Smooth muscle cell of the brain vasculature (primary cell): ENCODE measurements at regions not wholly inside any gene's neighbourhood (a gene's known extent, or its start where the extent isn't known, plus 50 kb on each side); places are given as distances from the start of the nearest gene placed in this dataset.

Source experiments
- DNase-seq: peaks from one replicate; pipeline ENCODE4 v3.0.0-alpha.2; 2012; ENCODE audit warnings: low read depth, low spot score

DNA sequence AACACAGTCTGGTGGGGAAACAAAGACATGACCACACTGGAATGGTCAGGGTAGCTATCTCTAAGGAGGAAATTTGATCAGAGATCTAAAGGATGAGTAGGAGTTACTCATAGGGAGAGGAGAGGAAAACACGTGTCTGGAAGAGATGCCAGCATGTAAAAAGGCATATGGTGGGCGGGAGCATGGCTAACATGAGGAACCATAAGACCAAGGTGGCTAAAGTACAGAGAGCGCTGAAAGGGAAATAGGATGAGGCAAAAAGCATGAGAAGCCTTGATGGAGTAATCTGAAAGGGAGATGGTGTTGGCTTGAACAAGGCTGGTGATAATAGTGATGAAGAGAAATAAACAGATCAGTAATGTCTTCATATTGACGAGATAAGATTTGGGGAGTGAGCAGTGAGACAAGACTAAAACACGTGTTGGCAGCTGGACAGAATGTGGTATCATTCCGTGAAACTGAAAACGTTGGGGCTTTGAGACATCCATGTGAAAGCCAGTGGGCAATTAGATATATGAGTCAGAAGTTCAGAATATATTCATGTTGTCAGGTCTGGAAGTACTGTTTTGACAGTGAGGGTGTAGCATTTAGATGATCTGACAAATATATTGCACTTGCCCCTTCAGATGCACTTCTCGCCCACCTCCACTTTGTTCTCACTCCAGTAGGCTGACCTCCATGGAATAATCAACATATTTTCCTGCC, 209.1 kb upstream of the KCNN2 start:
- DNase-seq = no peak

DNA sequence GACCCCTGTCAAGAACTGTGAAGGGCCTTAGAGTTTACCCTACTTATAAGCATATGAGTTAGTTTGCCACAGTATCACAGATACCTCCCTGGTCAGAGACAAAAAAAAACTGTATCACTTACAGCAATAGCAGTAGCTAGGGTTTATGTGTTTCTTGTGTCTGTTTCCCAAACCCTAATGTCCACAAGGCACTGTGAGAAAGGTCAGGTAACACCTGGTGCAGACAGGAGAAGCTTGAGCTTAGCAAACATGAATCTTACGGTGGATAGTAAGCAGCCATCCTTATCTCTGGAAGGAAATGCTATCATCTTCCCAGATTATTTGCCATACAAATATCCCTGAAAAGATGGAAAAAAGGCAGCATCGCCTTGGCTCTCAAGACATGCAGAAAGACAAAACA, 208.5 kb upstream of the KCNN2 start:
- no peak for DNase-seq

DNA sequence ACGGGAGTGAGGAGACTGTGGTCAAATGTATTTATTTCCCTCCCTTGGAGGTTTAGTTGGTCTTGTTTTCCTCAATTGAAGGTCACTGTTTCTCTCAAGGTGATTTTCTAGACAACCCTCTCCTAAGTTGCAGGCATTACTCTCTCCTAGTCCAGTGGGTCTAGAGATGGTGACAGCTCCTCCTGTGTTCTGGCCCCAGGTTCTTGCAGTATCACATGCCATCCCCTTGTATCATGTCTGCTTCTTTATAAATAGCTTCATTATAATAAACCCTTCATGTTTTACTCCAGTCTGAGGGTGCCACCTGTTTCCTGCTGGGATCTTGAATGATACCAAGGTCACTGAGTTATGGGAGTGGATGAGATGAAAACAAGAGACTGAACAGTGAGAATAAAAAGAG, 208.0 kb upstream of the KCNN2 start:
- no peak for DNase-seq

DNA sequence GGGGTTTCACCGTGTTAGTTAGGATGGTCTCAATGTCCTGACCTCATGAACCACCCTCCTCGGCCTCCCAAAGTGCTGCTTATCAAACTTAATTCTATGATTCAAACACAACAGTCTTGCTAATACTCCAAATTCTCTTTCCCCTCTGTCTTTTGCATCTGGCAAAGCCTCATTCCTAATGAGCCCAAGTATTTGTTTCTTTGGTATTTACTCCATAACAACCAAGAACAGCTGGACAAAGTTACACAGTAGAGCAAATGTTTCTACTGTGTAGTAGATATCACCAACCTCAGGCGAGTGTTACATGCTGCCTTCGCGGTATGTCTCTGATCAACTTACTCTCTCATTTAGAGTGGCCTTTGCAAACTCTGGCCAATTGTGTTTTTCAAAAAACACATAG, 195.8 kb upstream of the KCNN2 start:
- DNase-seq = no peak

DNA sequence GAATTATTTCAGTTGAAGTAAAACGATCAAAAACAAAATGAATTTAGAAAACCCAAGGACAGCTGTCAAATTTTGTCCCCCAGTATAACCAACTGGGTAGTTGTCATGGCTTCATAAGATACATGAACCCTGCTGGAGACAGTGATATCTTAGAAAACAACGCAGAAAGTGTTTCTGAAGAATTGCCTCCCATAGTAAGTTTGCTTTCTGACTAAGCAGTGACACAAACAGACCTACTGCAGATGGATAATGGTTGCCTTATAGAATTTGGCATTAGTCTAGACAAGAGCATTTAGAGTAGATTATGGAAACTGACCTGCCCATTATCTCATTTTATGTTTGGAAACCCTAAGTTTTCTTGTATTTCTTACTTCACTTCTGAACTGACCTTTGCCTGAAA, 187.7 kb upstream of the KCNN2 start:
- DNase-seq = no peak

DNA sequence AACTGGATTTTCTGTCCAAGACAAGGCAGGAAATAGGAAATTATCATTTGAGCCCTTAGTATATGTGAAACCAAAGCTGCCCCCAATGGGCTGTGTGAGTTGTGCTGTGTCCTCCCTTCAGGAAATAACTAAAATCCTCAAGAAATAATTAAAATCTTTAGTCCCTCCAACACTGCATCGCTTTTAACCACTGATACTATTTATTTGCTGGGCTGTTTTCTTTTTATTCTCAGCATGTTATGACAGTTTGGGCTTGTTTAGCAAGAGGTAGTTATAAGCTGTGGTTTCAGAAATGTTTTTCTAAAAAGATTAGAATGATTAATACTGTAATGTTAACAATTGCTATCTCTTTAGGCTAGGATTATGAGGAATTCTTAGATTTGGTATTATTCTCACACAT, 187.0 kb upstream of the KCNN2 start:
- DNase-seq = no peak

DNA sequence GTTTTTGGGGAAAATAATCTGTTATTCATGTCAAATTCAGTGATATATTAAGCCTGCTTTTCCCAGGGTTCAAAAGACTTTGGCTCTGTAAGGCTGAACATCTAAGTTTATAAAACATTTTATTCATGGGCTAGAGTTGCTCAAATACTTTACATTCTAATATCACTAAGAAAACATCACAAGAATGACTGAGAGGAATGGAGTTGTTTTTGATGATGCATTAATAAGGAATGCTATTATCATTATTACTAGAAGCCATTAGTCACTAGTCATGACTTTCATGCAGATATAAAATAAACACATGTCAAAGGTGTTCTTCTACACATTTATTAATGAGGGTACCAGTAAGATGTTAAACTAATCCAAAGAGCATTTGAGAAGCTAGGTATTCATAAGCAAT, 185.5 kb upstream of the KCNN2 start:
- DNase-seq = no peak

DNA sequence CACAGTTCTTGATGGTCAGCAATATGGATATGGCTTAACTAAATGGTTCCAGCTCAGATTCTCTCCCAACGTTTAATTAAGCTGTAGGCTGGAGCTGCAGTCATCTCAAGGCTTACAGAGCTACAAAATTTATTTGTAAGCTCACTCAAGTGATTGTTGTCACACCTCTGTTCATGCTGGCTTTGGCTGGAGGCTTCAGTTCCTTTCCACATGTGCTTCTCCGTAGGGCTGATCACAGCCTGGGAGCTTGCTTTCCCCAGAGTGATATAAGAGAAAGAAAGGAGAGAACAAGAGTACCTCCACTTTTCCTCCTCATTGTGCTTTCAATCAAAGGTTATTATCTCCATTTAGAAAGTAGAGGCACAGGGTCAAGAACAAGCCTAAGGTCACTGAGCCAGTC, 182.7 kb upstream of the KCNN2 start:
- no peak for DNase-seq

DNA sequence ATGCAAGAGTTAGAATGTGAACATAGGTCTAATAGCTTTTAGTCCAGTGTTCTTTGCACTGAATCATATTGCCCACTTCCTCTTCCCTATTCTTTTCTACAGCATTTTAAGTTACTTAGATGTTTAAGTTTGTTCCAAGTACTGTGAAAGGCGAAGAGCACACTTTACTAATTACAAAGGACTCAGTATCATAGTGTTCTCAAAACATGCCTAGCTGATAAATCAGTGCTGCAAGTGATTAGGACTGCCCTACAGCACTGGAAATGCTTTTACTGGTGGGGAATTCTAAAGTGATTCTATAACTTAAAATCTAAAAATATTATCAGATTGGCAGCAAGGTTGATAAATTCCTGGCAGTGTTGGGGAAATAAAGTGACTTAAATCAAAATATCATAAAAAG, 177.9 kb upstream of the KCNN2 start:
- DNase-seq = no peak

DNA sequence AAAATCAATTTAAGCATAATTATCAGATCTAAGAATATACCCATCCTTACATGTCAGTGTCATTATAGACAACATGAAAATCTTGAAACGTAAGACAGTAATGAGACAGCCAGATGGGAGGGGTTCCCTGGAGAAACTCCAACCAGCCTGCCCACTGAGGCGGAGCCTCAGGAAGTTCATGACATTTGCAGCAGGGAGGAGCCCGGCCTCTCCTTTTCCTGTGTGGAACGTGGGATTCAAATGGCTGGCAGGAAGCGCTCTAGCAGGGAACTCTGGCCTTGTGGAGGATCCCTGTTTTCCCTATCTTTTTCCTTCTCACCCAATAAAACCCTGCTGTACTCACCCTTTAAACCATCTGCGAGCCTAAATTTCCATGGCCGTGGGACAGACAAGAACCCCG, 176.6 kb upstream of the KCNN2 start:
- no peak for DNase-seq

DNA sequence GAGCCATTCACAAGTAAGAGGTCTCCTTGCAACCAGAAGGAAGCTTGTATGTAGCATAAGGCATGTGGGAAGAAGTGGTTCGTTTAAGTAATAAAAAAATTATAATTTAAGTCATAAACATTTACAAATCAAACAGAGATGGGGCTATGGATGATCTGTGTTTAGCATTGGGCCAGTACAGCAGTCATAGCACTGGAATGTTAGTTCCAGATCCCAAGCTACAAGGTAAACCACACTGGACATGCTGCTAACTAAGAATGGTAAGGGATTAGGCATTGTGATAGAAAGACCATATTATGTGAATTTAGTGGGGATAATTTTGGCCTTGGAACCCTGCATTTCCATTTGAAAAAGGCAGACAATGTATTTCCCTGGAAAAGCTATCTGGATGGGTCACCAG, 170.4 kb upstream of the KCNN2 start:
- DNase-seq = no peak

DNA sequence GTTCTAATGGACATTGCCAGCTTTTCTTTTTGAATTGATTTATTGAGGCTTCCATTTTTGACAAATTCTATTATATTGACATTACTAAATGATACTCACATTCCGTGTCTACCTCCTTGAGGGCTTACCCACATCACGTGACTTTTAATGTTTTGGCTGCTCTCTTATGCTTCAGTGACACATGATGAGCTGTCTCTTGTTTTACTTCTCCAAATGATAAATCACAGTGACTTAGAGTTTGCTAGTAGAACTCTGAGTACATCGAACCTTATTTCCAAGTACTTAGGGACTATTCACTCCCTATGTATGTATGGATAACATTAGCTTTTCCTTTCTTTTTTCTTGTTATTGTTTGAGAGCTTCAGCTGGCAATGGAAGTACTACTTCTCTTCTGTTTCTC, 169.8 kb upstream of the KCNN2 start:
- no peak for DNase-seq

DNA sequence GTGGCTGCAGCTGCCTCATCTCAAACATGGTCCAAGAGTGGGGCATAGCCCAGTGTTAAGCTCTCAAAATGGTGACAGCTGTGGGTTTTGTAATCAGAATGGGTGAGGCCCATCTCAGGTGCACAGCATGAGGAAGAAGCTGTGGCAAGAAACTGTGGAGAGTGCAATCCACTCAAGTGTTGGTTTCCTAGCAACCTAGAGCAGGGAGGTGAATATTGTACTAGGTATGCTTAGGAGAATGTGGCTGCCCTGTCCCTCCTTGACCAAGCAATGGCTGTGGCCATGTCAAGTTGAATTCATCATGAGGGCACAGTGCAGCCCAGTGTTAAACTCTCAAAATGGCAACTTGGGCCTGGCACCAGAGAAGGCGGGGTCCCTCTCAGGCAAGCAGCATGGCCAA, 160.5 kb upstream of the KCNN2 start:
- DNase-seq = no peak

DNA sequence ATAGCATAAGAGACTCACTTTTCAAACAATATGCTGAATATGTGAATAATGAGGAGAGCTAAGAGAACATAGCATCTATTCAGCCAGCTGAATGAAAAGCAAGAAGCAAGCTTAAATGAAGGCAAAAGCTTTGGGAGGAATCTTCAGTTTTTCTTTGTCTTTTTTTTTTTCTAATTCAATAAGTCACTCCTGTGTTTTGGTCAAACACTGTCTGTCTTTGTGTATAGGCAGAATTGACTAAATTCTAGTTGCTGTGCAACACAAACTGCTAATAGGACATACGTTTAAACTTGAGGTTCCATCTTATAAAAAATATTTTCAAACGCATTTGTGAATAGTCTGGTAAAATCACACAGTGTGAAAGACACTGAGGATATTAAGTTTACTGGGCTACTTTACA, 156.9 kb upstream of the KCNN2 start:
- no peak for DNase-seq

DNA sequence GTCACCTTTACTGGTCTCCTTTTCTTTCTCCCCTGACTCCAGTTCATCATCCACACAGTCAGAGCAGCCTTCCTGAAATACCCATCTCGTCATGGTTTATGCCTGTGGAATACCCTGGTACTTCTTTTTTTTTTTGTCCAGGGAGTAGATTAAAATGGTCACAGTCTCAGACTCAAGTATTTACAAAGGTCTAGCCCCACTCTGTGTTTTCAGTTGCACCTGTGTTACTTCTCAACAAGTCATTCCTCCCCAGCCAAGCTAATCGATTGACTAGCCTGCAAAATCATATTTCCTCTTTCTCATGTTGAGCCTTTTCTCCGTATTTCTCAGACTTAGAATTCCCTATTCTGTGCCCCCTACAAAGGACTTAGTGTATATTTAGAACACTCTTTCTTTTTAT, 155.2 kb upstream of the KCNN2 start:
- DNase-seq = no peak

DNA sequence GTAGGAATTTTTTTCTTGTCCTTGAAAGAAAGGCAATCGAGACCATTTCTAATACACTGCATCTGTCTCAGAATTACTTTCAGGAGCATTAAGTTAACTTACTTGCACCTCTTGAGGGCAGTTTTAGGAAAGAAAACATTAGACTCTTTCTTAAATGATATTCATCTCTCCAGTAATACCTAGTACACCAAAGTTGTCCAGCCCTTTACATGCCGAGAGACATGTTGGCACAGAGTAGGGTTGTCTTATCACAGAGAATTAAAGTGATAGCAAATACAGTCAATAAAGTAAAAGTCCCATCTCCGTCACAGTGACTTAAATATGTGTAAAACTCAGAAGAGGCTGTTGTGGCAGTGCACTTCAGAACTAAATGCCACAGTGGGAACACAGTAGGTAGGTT, 154.3 kb upstream of the KCNN2 start:
- no peak for DNase-seq

DNA sequence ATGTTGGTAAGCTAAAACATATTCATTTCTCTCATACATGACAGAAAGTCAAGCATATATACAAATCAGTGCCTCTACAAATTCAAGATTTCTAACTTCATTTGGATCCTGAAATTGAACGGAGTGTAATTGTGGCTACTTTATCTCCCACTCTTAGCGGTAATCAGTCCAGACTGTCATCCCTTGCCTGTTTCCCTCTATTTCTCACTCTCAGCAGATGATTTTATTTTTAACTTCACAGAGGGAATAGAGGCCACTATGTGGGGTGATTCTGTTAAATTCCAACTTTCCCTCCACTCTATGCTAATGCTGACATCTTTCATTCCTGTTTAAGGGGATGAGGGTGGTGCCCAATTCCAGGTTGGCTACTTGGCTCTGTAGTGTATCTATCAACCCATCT, 153.8 kb upstream of the KCNN2 start:
- DNase-seq = no peak

DNA sequence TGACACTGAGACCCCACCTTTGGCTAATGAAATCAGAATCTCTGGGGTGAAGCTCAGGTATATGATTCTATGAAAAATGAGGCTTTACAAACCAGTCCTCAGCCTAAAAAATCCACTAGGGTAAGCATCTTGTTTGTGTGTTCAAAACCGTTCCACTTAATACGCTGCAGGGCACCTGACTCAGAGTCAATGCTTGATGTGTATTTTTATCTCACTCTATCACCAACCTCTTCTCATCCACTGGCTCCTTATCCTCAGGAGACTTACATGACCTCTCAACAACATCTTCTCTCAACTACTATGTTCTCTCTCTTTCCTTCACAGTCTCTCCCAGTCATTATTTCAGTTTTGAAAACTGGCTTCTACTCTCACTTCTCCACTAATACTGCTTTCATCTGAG, 153.3 kb upstream of the KCNN2 start:
- no peak for DNase-seq

DNA sequence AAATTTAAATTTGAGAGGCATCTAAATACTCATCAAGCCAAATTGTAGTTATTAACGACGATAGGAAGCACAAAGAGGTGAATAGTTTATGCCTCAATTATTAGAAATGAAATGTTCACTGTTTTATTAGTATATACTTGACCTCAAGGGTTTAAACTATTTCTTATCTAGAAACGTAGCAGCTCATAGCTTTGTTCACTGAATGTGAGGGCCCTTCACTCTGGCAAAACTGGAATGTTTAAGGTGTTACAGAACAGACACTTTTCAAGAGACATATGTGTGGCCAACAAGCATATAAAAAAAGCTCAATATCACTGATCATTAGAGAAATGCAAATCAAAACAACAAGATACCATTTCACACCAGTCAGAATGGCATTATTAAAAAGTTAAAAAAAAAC, 151.2 kb upstream of the KCNN2 start:
- DNase-seq = no peak

DNA sequence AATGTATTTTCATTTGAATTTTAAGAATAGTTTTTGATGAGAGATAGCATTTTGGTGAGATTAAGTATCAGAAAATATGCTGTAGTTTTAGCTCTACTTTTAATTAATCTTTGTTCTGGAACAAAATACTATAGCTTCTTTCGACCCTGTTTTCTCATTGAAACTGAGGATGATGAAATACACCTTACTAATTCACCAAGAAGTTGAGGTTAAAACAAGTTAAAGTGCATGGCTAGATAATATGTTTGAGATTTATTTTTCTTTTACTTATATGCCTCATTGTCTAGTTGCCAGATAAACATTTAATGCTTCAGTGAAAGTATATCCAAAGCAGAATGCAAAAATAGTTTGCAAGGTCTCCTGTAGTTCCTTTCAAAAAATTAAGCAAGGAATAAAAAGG, 140.1 kb upstream of the KCNN2 start:
- DNase-seq = no peak

DNA sequence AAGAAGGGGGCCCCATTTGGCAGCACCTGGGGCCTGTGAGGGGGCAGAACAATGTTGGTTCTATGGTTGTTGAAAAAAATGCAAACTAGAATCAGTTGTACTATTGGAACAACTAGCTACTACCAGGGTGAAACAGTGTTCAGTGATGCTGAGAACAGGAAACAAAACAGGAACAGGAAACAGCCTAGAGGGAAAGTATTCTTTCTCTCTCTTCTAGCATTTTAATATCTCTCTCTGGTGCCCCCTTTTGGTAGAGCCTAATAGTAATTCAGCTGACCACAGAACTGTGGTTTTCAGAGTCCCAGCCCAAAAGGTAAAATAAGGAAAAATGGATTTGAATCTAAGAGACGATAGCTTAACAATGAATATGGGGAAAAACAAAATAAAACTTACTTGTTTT, 138.0 kb upstream of the KCNN2 start:
- no peak for DNase-seq

DNA sequence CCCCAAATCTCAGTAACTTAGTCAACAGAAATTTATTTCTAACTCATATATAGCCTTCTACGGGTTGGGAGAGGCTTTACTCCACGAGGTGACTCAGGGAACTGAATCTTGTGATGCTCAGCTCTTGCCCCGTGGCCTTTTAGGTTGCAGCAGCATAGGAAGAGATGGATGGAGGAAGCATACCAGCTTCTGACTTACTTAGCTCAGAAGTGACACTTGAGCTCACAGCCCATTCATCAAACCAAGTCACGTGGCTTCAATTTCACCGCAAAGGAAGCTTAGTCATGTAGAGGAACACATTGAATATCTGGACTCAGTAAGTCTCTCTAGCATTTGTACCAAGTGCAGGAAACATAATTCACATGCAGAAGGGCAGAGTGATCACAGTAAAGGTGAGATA, 124.1 kb upstream of the KCNN2 start:
- no peak for DNase-seq

DNA sequence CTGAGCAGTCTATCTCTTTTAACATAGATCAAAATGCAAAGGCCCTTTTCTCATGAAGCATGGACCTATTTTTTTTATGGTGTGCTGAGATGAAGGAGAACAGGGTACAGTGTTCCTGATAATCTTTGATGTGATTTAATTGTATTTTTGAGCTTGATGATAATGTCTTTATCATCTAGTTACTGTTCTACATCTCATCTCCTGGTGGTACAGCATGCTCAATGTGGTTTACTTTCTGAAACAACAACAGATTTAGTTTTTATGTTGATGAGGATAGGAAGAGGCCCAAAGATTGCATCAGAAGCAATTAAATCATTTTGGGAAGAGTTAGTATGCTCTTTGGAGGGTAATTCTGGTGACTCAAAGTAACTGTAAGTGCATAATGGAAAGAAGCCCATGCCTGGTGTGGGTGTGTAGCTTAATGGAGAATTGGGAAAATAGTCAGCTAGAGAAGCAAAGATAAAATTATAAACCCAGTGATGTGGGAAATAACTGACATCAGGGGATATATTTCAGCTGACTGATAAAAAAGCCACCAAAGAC, 123.0 kb upstream of the KCNN2 start:
- no peak for DNase-seq

DNA sequence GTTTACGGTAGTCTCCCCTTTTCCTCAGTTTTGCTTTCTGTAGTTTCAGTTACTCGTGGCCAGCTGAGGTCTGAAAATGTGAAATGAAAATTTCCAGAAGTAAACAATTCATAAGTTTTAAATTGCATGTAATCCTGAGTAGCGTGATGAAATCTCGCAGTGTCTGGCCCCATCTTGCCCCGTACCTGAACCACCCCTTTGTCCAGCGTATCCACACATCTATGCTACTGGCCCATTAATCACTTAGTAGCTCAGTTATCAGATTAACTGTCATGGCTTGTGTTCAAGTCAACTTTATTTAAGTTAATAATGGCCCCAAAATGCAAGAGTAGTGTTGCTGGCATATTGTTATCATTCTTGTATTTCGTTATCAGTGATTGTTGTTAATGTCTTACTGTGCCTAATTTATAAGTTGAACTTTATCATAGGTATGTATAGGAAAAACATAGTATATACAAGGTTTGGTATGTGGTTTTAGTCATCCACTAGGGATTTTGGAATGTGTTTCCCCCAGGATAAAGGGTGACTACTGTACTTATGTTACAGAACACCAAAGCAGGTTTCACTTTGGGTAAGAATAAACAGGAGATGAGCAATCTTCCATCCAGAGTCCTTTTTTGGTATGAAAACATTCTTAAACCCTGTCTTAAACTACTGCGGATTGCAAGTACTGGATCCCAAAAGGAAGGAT, 118.4 kb upstream of the KCNN2 start:
- DNase-seq = peak; percentile 9
